AG10803 (cell line): ENCODE measurements at regions not wholly inside any gene's neighbourhood (a gene's known extent, or its start where the extent isn't known, plus 50 kb on each side); places are given as distances from the start of the nearest gene placed in this dataset.

ENCODE experiments used
- DNase-seq: peaks from one replicate; pipeline ENCODE4 v3.0.0; 2010; ENCODE audit warnings: low read depth
- H3K4me3 ChIP-seq: 2 replicates; pipeline ENCODE4 v1.5.1; 2011; ENCODE audit warnings: mild to moderate bottlenecking, low read length, control low read depth
- TF ChIP-seq, protein P1 (sequence below): conservative IDR thresholded peaks from 2 replicates; pipeline ENCODE4 v1.5.1; 2011; ENCODE audit warnings: mild to moderate bottlenecking, low read length, control low read depth, inconsistent platforms

DNA sequence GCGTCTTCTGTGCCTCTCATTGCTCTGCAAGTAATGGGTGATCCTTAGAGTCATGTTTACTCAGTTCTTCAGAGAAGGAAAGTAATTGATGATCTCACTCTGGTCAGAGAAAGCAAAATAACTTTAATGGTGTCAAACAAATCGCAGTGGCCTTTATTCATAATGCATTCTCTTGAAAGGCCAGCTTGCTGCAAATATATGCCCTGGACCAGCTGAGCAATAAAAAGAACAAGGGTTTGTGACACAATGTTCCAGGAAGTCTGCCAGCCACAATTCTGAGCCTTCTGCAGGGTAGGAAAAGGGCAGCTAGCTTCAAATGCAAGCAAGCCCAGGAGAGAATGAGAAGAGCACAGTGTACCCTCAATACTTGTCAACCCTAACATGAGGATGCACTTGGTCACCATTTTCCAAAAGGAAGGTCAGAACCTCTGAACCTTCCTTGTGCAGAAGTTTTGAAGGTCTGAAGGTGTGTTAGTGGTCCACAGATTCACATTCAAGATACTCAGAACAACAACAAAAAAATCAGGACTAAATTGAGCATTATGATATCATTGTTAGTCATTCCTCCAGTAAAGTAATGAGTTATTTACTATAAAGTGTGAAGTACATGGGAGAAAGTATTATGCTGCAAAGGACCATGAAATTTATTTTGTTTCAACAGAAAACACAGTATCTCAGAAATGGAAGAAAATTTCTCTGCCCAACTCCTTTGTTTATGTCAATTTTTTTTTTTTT, 355.6 kb downstream of the PAX3 start:
- TF ChIP-seq, protein P1, sequence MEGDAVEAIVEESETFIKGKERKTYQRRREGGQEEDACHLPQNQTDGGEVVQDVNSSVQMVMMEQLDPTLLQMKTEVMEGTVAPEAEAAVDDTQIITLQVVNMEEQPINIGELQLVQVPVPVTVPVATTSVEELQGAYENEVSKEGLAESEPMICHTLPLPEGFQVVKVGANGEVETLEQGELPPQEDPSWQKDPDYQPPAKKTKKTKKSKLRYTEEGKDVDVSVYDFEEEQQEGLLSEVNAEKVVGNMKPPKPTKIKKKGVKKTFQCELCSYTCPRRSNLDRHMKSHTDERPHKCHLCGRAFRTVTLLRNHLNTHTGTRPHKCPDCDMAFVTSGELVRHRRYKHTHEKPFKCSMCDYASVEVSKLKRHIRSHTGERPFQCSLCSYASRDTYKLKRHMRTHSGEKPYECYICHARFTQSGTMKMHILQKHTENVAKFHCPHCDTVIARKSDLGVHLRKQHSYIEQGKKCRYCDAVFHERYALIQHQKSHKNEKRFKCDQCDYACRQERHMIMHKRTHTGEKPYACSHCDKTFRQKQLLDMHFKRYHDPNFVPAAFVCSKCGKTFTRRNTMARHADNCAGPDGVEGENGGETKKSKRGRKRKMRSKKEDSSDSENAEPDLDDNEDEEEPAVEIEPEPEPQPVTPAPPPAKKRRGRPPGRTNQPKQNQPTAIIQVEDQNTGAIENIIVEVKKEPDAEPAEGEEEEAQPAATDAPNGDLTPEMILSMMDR, result no peak
- DNase-seq, result peak; percentile 43
- no peak overlapping the region for H3K4me3 ChIP-seq

DNA sequence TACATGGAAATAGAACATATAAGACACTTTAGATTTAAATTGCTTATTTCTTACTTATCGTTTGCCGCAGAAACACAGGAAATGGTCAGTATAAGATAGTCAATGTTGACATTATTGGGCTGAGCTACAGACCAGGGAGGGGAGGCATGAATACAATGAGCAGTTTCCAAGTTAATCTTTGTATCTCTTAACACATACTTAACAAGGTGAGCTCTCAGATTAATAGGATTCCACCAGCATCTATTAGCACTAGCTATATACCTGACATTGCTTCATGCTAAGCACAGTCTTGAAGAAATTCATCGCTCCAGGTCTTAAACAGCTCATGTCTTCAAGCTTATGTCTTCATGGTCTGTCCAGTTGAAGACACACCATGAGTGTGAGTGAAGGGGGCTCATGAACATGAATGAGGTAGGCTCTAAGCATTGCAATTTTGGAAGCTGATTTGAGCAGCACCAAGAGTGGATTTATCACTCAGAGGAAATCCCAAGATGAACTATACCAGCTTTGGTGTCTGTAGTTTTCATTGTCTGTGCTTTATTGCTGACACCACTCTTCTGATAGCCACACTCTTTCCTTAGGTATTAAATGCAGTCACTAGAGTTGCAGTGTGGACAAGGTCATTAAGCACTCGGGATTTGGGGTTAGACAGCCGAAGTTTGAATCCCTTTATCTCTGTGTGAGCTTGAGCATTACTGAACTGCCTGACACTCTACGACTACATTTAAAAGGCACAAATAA, 359.3 kb upstream of the EPHA4 start:
- TF ChIP-seq, protein P1, result no peak
- no peak overlapping the region for H3K4me3 ChIP-seq
- DNase-seq, result no peak

DNA sequence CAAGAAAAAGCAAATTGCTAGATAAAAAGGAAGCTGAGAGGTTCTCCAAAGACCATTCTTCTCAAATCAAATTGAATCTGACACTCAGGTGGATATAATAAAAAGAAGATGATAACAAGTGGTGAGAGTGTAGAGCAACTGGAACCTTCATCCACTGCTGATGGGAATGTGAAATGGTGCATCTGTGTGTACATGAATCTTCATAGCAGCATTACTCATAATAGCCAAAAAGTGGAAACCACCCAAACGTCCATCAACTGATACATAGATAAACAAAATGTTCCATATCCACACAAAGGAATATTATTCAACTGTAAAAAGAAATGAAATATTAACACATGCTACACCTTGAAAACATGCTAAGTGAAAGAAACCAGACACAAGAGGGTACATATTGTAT, 357.2 kb upstream of the EPHA4 start:
- no peak overlapping the region for H3K4me3 ChIP-seq
- no peak for DNase-seq
- TF ChIP-seq, protein P1, result no peak

DNA sequence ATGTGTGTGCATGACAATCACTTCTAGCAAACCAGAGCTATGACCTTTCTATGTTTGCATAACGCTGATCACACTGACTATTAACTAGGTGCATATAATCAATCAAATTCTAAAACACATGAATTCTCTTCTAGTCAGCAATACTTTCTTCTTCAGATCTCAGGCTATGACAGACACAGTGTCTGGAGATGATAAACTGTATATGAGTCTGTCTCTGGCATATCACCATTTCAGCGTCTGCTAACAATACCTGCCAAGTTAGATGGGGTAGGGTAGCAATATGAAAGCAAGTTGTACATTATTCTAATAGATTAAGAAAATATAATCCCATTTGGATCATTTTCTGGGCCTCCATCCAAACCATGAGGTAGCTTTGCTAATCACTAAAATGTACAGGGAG, 354.2 kb upstream of the EPHA4 start:
- DNase-seq, result no peak
- TF ChIP-seq, protein P1, result no peak
- H3K4me3 ChIP-seq, result no peak overlapping the region

DNA sequence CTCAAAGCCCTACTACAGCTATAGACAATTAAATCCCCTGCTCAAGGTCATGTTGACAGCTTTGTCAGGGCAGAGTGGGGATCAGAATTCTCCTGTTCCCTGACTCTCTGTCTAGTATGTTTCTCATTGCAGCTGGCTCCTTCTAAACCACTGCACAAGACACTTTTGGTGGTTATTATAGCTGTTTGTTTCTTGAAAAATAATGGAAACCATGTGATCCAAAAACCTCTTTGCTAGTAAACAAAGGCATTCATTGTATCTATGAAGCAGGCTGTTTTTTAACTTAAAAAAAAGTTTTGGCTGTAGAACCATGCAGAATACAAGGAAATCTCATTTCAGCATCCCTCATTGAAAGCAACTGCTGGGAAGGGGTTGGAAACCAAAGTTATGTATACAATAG, 352.5 kb upstream of the EPHA4 start:
- no peak for DNase-seq
- H3K4me3 ChIP-seq, result no peak overlapping the region
- TF ChIP-seq, protein P1, result no peak

DNA sequence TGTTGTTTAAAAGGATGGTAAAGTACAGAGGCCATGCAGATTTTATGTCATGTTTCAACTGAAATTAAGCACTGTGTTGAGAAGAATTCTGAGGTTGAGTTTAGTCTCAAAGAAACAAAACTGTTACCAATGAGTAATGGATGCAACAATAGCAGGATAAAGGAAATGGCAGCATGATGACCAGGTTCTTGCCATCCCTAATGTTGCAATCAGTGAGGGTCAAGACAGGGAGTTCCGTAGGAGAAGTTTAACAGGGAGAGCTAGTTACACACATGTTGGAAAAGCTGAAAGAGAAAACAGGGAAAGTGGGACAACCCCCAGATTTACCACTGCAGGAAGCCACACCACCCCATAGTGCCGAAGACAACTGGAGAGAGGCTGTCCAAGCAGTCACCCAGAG, 343.8 kb upstream of the EPHA4 start:
- H3K4me3 ChIP-seq, result no peak overlapping the region
- DNase-seq, result no peak
- TF ChIP-seq, protein P1, result no peak

DNA sequence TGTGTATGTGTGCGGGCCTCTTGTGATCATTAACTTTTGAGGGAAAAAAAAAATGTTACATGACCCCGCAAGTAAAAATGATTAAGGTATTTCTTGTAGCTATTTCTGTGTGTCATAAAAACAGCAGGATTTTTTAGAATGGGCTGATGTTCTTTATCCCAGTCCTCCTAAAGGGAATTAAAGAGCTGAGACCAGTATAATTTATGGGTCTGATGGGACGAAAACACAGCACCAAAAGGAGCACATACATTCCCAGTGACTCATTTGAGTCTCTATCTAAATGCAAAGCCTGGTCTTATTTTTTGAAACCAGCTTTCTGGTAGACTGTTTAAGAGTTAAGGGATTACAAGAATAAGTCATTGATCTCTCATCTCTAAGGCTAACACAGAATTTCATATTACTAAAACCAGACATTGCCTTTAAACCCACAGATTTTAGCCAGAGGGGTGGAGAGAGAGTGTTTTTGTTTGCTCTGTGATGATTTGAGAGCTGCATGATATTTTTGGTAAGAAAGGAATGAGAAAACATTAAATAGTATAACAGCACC, 342.3 kb upstream of the EPHA4 start:
- H3K4me3 ChIP-seq, result no peak overlapping the region
- DNase-seq, result no peak
- TF ChIP-seq, protein P1, result no peak
